ENCODE measurements at regions not wholly inside any gene's neighbourhood (a gene's known extent, or its start where the extent isn't known, plus 50 kb on each side); places are given as distances from the start of the nearest gene placed in this dataset.

DNA sequence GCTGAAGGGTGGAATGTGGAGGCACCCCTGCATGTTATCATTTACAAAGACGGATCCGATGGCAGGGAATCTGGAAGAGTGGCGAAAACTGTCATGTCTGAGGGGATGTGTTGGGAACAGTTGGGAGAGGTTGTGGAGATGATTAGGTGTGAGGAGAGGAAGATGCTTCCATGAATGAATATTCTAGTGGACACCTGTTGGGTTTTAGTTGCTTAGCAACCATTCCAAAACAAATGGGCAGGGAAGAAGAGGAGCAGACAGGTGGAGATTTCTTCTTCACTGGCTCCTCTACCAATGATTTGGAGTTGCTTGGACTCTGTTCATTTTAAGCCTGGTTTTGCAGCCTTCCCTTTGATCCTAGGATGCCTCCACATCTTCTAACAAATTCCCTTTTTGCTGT lies 465.3 kb upstream of the CLINT1 start:
- no peak for TF ChIP-seq CHD1 (IDR thresholded peaks at IDR 0.05; ENCODE audit: low read depth, low read length)
- TF ChIP-seq, protein P1, sequence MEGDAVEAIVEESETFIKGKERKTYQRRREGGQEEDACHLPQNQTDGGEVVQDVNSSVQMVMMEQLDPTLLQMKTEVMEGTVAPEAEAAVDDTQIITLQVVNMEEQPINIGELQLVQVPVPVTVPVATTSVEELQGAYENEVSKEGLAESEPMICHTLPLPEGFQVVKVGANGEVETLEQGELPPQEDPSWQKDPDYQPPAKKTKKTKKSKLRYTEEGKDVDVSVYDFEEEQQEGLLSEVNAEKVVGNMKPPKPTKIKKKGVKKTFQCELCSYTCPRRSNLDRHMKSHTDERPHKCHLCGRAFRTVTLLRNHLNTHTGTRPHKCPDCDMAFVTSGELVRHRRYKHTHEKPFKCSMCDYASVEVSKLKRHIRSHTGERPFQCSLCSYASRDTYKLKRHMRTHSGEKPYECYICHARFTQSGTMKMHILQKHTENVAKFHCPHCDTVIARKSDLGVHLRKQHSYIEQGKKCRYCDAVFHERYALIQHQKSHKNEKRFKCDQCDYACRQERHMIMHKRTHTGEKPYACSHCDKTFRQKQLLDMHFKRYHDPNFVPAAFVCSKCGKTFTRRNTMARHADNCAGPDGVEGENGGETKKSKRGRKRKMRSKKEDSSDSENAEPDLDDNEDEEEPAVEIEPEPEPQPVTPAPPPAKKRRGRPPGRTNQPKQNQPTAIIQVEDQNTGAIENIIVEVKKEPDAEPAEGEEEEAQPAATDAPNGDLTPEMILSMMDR (IDR thresholded peaks at IDR 0.05 in 2 of 3, conservative IDR thresholded peaks at IDR 0.05 in 1 of 3; ENCODE audit: control insufficient read depth in 2 of 3, extremely low read depth in 1 of 3, insufficient read depth in 1 of 3, low read depth in 3 of 3, low read length in 3 of 3), result no peak
- TF ChIP-seq, protein P2, sequence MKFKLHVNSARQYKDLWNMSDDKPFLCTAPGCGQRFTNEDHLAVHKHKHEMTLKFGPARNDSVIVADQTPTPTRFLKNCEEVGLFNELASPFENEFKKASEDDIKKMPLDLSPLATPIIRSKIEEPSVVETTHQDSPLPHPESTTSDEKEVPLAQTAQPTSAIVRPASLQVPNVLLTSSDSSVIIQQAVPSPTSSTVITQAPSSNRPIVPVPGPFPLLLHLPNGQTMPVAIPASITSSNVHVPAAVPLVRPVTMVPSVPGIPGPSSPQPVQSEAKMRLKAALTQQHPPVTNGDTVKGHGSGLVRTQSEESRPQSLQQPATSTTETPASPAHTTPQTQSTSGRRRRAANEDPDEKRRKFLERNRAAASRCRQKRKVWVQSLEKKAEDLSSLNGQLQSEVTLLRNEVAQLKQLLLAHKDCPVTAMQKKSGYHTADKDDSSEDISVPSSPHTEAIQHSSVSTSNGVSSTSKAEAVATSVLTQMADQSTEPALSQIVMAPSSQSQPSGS (IDR thresholded peaks at IDR 0.05; ENCODE audit: low read length), result no peak
- TF ChIP-seq TCF7 (IDR thresholded peaks at IDR 0.05; ENCODE audit: borderline replicate concordance), result no peak
- no peak for TF ChIP-seq POLR2A (IDR thresholded peaks at IDR 0.05; ENCODE audit: low read depth, low read length)
- no peak for TF ChIP-seq YY1 (IDR thresholded peaks at IDR 0.05; ENCODE audit: low read depth, low read length)
- no peak for TF ChIP-seq EP300 (IDR thresholded peaks at IDR 0.05; ENCODE audit: borderline replicate concordance in 1 of 2, control insufficient read depth in 1 of 2, low read depth in 2 of 2, low read length in 2 of 2)
- TF ChIP-seq ZNF274 (IDR thresholded peaks at IDR 0.05; ENCODE audit: insufficient read depth, insufficient read length), result no peak
- TF ChIP-seq, protein P3, sequence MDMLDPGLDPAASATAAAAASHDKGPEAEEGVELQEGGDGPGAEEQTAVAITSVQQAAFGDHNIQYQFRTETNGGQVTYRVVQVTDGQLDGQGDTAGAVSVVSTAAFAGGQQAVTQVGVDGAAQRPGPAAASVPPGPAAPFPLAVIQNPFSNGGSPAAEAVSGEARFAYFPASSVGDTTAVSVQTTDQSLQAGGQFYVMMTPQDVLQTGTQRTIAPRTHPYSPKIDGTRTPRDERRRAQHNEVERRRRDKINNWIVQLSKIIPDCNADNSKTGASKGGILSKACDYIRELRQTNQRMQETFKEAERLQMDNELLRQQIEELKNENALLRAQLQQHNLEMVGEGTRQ (IDR thresholded peaks at IDR 0.05; ENCODE audit: borderline replicate concordance, low read depth, low read length), result no peak
- no peak for TF ChIP-seq SMC3 (IDR thresholded peaks at IDR 0.05; ENCODE audit: borderline replicate concordance, low read length)
- no peak for TF ChIP-seq POLR2AphosphoS5 (IDR thresholded peaks at IDR 0.05; ENCODE audit: low read length)
- no peak for TF ChIP-seq HDGF (IDR thresholded peaks at IDR 0.05)
- TF ChIP-seq, protein P4, sequence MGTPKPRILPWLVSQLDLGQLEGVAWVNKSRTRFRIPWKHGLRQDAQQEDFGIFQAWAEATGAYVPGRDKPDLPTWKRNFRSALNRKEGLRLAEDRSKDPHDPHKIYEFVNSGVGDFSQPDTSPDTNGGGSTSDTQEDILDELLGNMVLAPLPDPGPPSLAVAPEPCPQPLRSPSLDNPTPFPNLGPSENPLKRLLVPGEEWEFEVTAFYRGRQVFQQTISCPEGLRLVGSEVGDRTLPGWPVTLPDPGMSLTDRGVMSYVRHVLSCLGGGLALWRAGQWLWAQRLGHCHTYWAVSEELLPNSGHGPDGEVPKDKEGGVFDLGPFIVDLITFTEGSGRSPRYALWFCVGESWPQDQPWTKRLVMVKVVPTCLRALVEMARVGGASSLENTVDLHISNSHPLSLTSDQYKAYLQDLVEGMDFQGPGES (IDR thresholded peaks at IDR 0.05), result no peak
